HG02884 (cell line): ENCODE measurements at regions not wholly inside any gene's neighbourhood (a gene's known extent, or its start where the extent isn't known, plus 50 kb on each side); places are given as distances from the start of the nearest gene placed in this dataset.

Source experiments
- ATAC-seq: cut with Tn5 transposase; IDR thresholded peaks from one replicate; pipeline ENCODE4 v1.9.1; 2021; ENCODE audit warnings: mild to moderate bottlenecking, moderate library complexity; ENCODE audit not compliant: unreplicated experiment

GRCh38 chr3:181660337-181660736 is 51.4 kb upstream of the SOX2 start:
- ATAC-seq, result no peak

GRCh38 chr3:181637456-181637855 is 74.3 kb upstream of the SOX2 start:
- no peak for ATAC-seq

- ATAC-seq, result no peak
These were observed 74.7 kb upstream of the SOX2 start for GRCh38 chr3:181637056-181637455.

GRCh38 chr3:181635141-181635540 is 76.6 kb upstream of the SOX2 start:
- no peak for ATAC-seq

- ATAC-seq, result no peak
These were observed 78.2 kb upstream of the SOX2 start for GRCh38 chr3:181633556-181633955.

- ATAC-seq, result no peak
These were observed 79.8 kb upstream of the SOX2 start for GRCh38 chr3:181631901-181632300.

GRCh38 chr3:181630853-181631252 is 80.9 kb upstream of the SOX2 start:
- ATAC-seq, result no peak

- no peak for ATAC-seq
These were observed 82.0 kb upstream of the SOX2 start for GRCh38 chr3:181629711-181630110.

GRCh38 chr3:181629029-181629428 is 82.7 kb upstream of the SOX2 start:
- ATAC-seq, result no peak

GRCh38 chr3:181628384-181628783 is 83.3 kb upstream of the SOX2 start:
- ATAC-seq, result no peak

- ATAC-seq, result no peak
These were observed 85.7 kb upstream of the SOX2 start for GRCh38 chr3:181626036-181626435.

- ATAC-seq, result no peak
These were observed 87.6 kb upstream of the SOX2 start for GRCh38 chr3:181623924-181624694.

GRCh38 chr3:181622365-181622764 is 89.4 kb upstream of the SOX2 start:
- no peak for ATAC-seq

- no peak for ATAC-seq
These were observed 91.8 kb upstream of the SOX2 start for GRCh38 chr3:181619897-181620296.

- no peak for ATAC-seq
These were observed 93.5 kb upstream of the SOX2 start for GRCh38 chr3:181618260-181618659.

- ATAC-seq, result no peak
These were observed 95.3 kb upstream of the SOX2 start for GRCh38 chr3:181616088-181617070.

- ATAC-seq, result no peak
These were observed 96.1 kb upstream of the SOX2 start for GRCh38 chr3:181615666-181616065.

GRCh38 chr3:181614878-181615277 is 96.8 kb upstream of the SOX2 start:
- ATAC-seq, result no peak

GRCh38 chr3:181613813-181614212 is 97.9 kb upstream of the SOX2 start:
- ATAC-seq, result no peak

- no peak for ATAC-seq
These were observed 98.5 kb upstream of the SOX2 start for GRCh38 chr3:181613191-181613590.

GRCh38 chr3:181610973-181611265 is 100.8 kb upstream of the SOX2 start:
- no peak for ATAC-seq
